BE2C (cell line): ENCODE measurements at regions not wholly inside any gene's neighbourhood (a gene's known extent, or its start where the extent isn't known, plus 50 kb on each side); places are given as distances from the start of the nearest gene placed in this dataset.

Source experiments
- DNase-seq: peaks from one replicate; pipeline ENCODE4 v3.0.0-alpha.2; 2020
- H3K27me3 ChIP-seq: fragments of 250-450 bp; sonication (Bioruptor Pico); 2 replicates; pipeline ENCODE4 v1.5.1; 2020; ENCODE audit warnings: mild to moderate bottlenecking
- H3K36me3 ChIP-seq: fragments of 250-450 bp; sonication (Bioruptor Pico); 2 replicates; pipeline ENCODE4 v1.5.1; 2020; ENCODE audit warnings: mild to moderate bottlenecking
- H3K4me1 ChIP-seq: fragments of 250-450 bp; sonication (Bioruptor Pico); 2 replicates; pipeline ENCODE4 v1.5.1; 2020
- H3K4me3 ChIP-seq: 2 replicates; pipeline ENCODE4 v1.5.1; 2011; ENCODE audit warnings: low read depth, low read length
- H3K9me3 ChIP-seq: fragments of 250-450 bp; sonication (Bioruptor Pico); 2 replicates; pipeline ENCODE4 v1.5.1; 2020
- TF ChIP-seq, protein P1 (sequence below): IDR thresholded peaks from 2 replicates; pipeline ENCODE4 v1.5.1; 2012; ENCODE audit warnings: mild to moderate bottlenecking, low read depth, low read length

DNA sequence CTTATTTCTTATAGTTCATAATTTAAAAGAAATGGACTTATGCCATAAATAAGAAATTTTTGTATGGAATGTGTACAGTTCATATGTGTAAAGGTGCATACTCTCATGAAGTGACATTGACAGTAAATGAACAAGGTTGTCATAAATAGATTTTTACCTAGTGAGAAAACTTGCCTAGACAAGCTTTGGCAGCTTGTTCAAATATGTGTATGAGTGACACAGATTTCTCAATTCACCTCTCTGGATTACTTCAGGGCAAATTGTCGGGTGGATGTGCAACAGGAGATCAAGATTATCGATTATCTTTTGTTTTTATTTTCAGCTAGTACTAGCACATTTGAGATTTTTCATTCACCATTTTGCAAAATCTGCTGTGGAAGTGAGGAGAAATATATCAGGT lies 758.1 kb upstream of the ACVR2A start:
- Histone ChIP-seq H3K36me3 (no peaks in the 10 kb centered on the region), H3K4me3 (no peak overlapping the region), H3K9me3 (no peaks in the 10 kb centered on the region), H3K4me1 (no peaks in the 10 kb centered on the region), H3K27me3 (no peaks in the 10 kb centered on the region)
- TF ChIP-seq, protein P1, sequence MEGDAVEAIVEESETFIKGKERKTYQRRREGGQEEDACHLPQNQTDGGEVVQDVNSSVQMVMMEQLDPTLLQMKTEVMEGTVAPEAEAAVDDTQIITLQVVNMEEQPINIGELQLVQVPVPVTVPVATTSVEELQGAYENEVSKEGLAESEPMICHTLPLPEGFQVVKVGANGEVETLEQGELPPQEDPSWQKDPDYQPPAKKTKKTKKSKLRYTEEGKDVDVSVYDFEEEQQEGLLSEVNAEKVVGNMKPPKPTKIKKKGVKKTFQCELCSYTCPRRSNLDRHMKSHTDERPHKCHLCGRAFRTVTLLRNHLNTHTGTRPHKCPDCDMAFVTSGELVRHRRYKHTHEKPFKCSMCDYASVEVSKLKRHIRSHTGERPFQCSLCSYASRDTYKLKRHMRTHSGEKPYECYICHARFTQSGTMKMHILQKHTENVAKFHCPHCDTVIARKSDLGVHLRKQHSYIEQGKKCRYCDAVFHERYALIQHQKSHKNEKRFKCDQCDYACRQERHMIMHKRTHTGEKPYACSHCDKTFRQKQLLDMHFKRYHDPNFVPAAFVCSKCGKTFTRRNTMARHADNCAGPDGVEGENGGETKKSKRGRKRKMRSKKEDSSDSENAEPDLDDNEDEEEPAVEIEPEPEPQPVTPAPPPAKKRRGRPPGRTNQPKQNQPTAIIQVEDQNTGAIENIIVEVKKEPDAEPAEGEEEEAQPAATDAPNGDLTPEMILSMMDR = no peak
- no peak for DNase-seq

DNA sequence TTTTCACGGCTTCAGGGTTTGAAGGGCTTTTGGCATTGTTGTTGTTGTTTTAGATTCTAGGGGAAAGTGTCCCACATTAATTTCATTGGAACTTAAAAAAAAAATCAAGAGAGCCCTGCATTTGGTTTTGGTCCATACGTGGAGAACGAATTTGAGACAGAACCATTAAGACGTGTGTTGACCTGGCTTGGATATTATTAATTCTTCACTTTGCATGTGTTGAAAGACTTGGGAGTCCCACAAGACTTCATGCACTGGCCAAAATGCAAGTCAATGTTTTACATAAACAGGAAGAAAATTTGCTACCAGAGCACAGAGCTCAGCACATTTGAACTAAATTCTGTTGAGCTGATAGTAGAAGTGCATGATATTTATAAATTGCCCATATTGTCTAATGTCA lies 761.2 kb upstream of the ACVR2A start:
- no peak for DNase-seq
- TF ChIP-seq, protein P1 = no peak
- no peaks in the 10 kb centered on the region for H3K27me3 ChIP-seq
- H3K9me3 ChIP-seq = no peaks in the 10 kb centered on the region
- H3K4me3 ChIP-seq = no peak overlapping the region
- H3K4me1 ChIP-seq = no peaks in the 10 kb centered on the region
- H3K36me3 ChIP-seq = no peaks in the 10 kb centered on the region

DNA sequence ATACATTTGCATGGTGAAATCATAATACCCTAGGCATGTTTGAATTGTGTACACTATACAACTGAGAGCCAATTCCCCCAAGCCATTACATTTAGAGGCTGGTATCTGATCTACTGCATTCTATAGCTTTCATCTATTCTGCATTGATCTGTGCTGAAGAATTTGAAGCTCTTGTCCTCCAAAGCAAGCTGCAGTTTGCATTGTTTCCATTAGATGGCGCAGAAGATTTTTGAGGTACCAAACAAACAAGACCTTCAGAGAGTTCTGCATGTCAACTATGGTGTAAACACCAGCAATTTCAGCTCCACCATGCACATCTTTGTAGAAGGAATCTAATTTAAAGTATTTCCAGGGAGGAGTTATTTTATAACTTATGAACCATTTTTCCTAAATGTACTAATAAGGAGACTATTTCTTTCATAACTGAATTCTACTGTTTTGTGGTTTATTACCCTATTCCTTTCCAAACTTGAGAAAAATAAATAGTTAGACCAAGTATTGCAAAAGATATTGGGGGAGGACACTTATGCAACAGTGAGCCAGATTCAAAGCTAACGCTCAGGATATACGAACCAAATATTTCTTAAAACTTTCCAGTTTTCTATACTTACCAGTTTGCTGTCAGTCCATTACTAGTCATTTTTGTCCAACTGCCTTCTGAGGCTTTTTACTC lies 761.8 kb upstream of the ACVR2A start:
- TF ChIP-seq, protein P1 = peak; percentile 70
- no peaks in the 10 kb centered on the region for H3K27me3 ChIP-seq
- no peaks in the 10 kb centered on the region for H3K36me3 ChIP-seq
- no peaks in the 10 kb centered on the region for H3K4me1 ChIP-seq
- H3K9me3 ChIP-seq = no peaks in the 10 kb centered on the region
- H3K4me3 ChIP-seq = no peak overlapping the region
- peak; percentile 26 for DNase-seq

DNA sequence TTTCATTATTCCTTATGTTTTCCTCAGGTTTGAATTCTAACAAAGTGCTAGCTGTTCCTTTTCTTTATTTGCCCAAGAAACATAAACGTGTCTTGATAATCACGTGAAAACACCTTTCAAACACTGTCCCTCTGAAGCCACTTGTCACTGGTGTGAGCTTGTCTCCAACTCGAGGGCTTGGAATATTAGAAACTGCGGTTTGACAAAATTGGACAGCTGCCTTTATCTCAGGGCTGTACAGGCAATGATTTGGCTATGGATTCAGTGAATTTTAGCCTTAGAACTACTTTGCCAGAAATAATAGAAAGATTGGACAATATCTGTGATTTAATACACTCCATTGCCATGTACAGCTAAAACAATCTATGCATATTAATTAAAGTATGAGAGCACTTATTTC lies 763.0 kb upstream of the ACVR2A start:
- Histone ChIP-seq H3K27me3 (no peaks in the 10 kb centered on the region), H3K4me3 (no peak overlapping the region), H3K36me3 (no peaks in the 10 kb centered on the region), H3K9me3 (no peaks in the 10 kb centered on the region), H3K4me1 (no peaks in the 10 kb centered on the region)
- TF ChIP-seq, protein P1 = no peak
- no peak for DNase-seq

DNA sequence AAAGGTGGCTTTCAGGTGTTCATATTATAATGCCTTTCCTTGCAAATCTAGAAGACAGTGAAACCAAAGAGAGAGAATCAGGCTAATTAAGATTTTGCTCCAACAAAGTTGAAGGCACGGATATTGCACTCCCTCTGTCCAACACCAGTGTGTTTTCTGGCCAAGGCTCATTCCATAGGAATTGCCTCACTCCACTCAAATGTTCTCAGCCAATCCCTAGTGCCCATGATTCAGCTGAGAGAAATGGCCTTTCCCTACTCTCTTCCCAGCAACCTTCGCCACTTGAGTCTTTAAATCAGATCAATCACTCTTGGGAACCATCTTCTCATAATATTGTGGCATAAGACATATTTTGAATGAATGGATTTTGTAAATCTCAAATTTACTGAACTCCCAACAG lies 768.2 kb upstream of the ACVR2A start:
- no peaks in the 10 kb centered on the region for H3K9me3 ChIP-seq
- H3K36me3 ChIP-seq = no peaks in the 10 kb centered on the region
- DNase-seq = no peak
- H3K27me3 ChIP-seq = no peaks in the 10 kb centered on the region
- TF ChIP-seq, protein P1 = no peak
- no peak overlapping the region for H3K4me3 ChIP-seq
- no peaks in the 10 kb centered on the region for H3K4me1 ChIP-seq

DNA sequence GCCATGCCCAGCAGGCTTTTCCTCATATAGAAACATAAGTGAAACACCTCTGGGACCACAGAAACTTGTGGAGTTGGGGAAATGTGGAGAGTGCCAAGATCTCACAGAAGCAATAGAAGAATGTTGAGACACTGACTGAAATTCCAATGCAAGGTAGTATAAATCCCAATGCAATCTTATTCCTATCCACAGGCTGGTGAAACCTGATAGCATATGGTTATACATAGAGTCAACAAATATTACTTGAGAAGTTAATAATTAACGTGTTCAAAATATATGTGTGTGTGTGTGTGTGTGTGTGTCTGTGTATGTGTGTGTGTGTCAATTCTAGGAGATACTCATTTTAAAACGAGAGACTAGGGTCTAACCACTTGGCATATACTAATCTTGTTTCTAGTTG lies 776.8 kb upstream of the ACVR2A start:
- TF ChIP-seq, protein P1 = no peak
- no peaks in the 10 kb centered on the region for H3K27me3 ChIP-seq
- DNase-seq = no peak
- no peaks in the 10 kb centered on the region for H3K9me3 ChIP-seq
- no peak overlapping the region for H3K4me3 ChIP-seq
- no peaks in the 10 kb centered on the region for H3K4me1 ChIP-seq
- no peaks in the 10 kb centered on the region for H3K36me3 ChIP-seq
